OCI-LY7 (cell line): ENCODE measurements at regions not wholly inside any gene's neighbourhood (a gene's known extent, or its start where the extent isn't known, plus 50 kb on each side); places are given as distances from the start of the nearest gene placed in this dataset.

ENCODE experiments used
- CTCF ChIP-seq: fragments of 200-600 bp; sonication (generic); conservative IDR thresholded peaks from 2 replicates; pipeline ENCODE4 v1.5.1; 2014; ENCODE audit warnings: mild to moderate bottlenecking, antibody characterized with exemption, low read length, moderate library complexity, mixed read lengths
- EZH2phosphoT487 ChIP-seq: fragments of 200-600 bp; sonication (generic); IDR thresholded peaks from 2 replicates; pipeline ENCODE4 v1.6.1; 2018; ENCODE audit warnings: low read depth, borderline replicate concordance, mild to moderate bottlenecking, mixed run types, antibody characterized with exemption, low read length, moderate library complexity, mixed read lengths

- TF ChIP-seq CTCF = no peak
- TF ChIP-seq EZH2phosphoT487 = no peak
These were observed 1196.6 kb downstream of the CDH11 start for GRCh38 chr16:63925221-63925620.
